Brain microvascular endothelial cell (primary cell): ENCODE measurements at regions not wholly inside any gene's neighbourhood (a gene's known extent, or its start where the extent isn't known, plus 50 kb on each side); places are given as distances from the start of the nearest gene placed in this dataset.
"Not testable (repeated sequence)": the region's sequence is repeated elsewhere in the genome, so short reads cannot be mapped to it uniquely, and the experiment has no call there.

ENCODE experiments used
- DNase-seq: peaks from one replicate; pipeline ENCODE4 v3.0.0-alpha.2; 2020
- H3K27ac ChIP-seq: fragments of 250-450 bp; sonication (Bioruptor Pico); 2 replicates; pipeline ENCODE4 v1.5.1; 2020; ENCODE audit warnings: mild to moderate bottlenecking, moderate library complexity
- H3K27me3 ChIP-seq: fragments of 250-450 bp; sonication (Bioruptor Pico); replicated peaks from 2 replicates; pipeline ENCODE4 v1.5.1; 2020; ENCODE audit warnings: mild to moderate bottlenecking
- H3K36me3 ChIP-seq: fragments of 250-450 bp; sonication (Bioruptor Pico); replicated peaks from 2 replicates; pipeline ENCODE4 v1.5.1; 2020; ENCODE audit warnings: mild to moderate bottlenecking
- H3K4me3 ChIP-seq: 2 replicates; pipeline ENCODE4 v1.5.1; 2011; ENCODE audit warnings: low read depth, mild to moderate bottlenecking, control low read depth, low read length, moderate library complexity
- CTCF ChIP-seq: IDR thresholded peaks from 2 replicates; pipeline ENCODE4 v1.5.1; 2011; ENCODE audit warnings: low read depth, mild to moderate bottlenecking, moderate library complexity, low read length, control low read depth, inconsistent platforms; ENCODE audit errors: missing control alignments
- in situ Hi-C: cut with HindIII; loops from 2 replicates; pipeline ENCODE4 v1.10.0; 2017; ENCODE audit warnings: low sequenced_read_pairs, low pct_ligation_motif_present

GRCh38 chr5:97297704-97298091 lies 114.7 kb upstream of the RIOK2 start:
- Histone ChIP-seq H3K27ac (no peak overlapping the region), H3K36me3 (no peaks in the 10 kb centered on the region), H3K27me3 (no peaks in the 10 kb centered on the region), H3K4me3 (no peak overlapping the region)
- no peak for DNase-seq
- no peak for TF ChIP-seq CTCF
- in situ Hi-C loops = no loop called here

- H3K27ac ChIP-seq, in situ Hi-C loops, H3K27me3 ChIP-seq, H3K4me3 ChIP-seq, DNase-seq, H3K36me3 ChIP-seq: not testable (repeated sequence)
These were observed 118.1 kb upstream of the RIOK2 start for GRCh38 chr5:97301181-97301580.

GRCh38 chr5:97338729-97339128 lies 155.7 kb upstream of the RIOK2 start:
- DNase-seq = no peak
- in situ Hi-C loops = no loop called here
- H3K4me3 ChIP-seq = no peak overlapping the region
- H3K36me3 ChIP-seq = no peaks in the 10 kb centered on the region
- no peaks in the 10 kb centered on the region for H3K27me3 ChIP-seq
- H3K27ac ChIP-seq = no peak overlapping the region
- no peak for TF ChIP-seq CTCF

GRCh38 chr5:97355775-97356174 lies 172.7 kb upstream of the RIOK2 start:
- Histone ChIP-seq H3K36me3 (no peaks in the 10 kb centered on the region), H3K27ac (no peak overlapping the region), H3K27me3 (no peaks in the 10 kb centered on the region), H3K4me3 (no peak overlapping the region)
- no peak for DNase-seq
- TF ChIP-seq CTCF = no peak
- in situ Hi-C loops = no loop called here

- H3K4me3 ChIP-seq = no peak overlapping the region
- in situ Hi-C loops = no loop called here
- no peaks in the 10 kb centered on the region for H3K36me3 ChIP-seq
- no peaks in the 10 kb centered on the region for H3K27me3 ChIP-seq
- no peak overlapping the region for H3K27ac ChIP-seq
- no peak for DNase-seq
- TF ChIP-seq CTCF = no peak
These were observed 180.5 kb upstream of the RIOK2 start for GRCh38 chr5:97363577-97363976.

GRCh38 chr5:97364731-97365130 lies 181.7 kb upstream of the RIOK2 start:
- Histone ChIP-seq H3K27me3 (no peaks in the 10 kb centered on the region), H3K27ac (no peak overlapping the region), H3K36me3 (no peaks in the 10 kb centered on the region), H3K4me3 (no peak overlapping the region)
- TF ChIP-seq CTCF = no peak
- in situ Hi-C loops = no loop called here
- no peak for DNase-seq
